ENCODE measurements at regions not wholly inside any gene's neighbourhood (a gene's known extent, or its start where the extent isn't known, plus 50 kb on each side); places are given as distances from the start of the nearest gene placed in this dataset.
"Not testable (repeated sequence)": the region's sequence is repeated elsewhere in the genome, so short reads cannot be mapped to it uniquely, and the experiment has no call there.

DNA sequence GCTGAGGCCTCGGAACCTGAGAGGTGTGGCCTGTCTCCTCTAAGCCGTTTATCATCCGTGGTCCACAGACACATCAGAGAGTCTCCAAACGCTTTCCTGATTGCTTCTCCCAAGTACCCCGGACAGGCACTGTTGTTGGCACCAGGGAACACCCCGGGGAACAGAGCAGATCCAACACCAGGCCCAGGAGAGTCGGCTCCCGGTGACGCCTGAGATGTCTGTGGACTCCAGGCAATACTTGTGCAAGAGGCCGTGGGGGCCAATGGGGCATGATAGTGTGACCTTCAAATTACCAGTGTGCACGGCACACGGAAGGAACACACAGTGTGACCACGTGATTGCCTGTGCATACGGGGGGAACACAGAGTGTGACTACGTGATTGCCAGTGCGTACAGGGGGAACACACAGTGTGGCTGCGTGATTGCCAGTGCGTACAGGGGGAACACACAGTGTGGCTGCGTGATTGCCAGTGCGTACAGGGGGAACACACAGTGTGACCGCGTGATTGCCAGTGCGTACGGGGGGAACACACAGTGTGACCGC lies 136.6 kb downstream of the RTP5 start:
- not testable (repeated sequence) for TF ChIP-seq POLR2AphosphoS5 (IDR thresholded peaks at IDR 0.05; ENCODE audit: borderline replicate concordance, low read depth, low read length); EZH2 (IDR thresholded peaks at IDR 0.05)
